Tibial nerve (tissue), 4 donors: ENCODE measurements at regions not wholly inside any gene's neighbourhood (a gene's known extent, or its start where the extent isn't known, plus 50 kb on each side); places are given as distances from the start of the nearest gene placed in this dataset.

Experiments
- CTCF ChIP-seq, 5 experiments: fragments of 200-600 bp in 3 of 5; fragments of 450-650 bp in 2 of 5; sonication (generic) in 3 of 5; IDR thresholded peaks; one replicate each; pipeline ENCODE4 v1.5.1; 2016 to 2019; ENCODE audit warnings: antibody characterized with exemption in 5 of 5, mild to moderate bottlenecking in 3 of 5, moderate library complexity in 2 of 5
- EP300 ChIP-seq, 2 donors: sonication (generic); formaldehyde crosslinking; IDR thresholded peaks; one replicate each; pipeline ENCODE4 v1.6.1; 2017; ENCODE audit warnings: antibody characterized with exemption in 2 of 2, mild to moderate bottlenecking in 1 of 2

GRCh38 chr4:117873779-117874178 lies 160.5 kb upstream of the NDST3 start:
- no peak for TF ChIP-seq CTCF (IDR thresholded peaks at IDR 0.05)
- TF ChIP-seq EP300 (IDR thresholded peaks at IDR 0.05), result no peak
